PFSK-1 (cell line): ENCODE measurements at regions not wholly inside any gene's neighbourhood (a gene's known extent, or its start where the extent isn't known, plus 50 kb on each side); places are given as distances from the start of the nearest gene placed in this dataset.

Experiments
- FOXP2 ChIP-seq: optimal IDR thresholded peaks from 2 replicates; pipeline ENCODE3; 2011; ENCODE audit warnings: borderline replicate concordance, control low read depth, inconsistent platforms; ENCODE audit not compliant: insufficient read depth; ENCODE audit errors: extremely low read length, extremely low read depth
- POLR2AphosphoS5 ChIP-seq: IDR thresholded peaks from 2 replicates; pipeline ENCODE4 v1.6.1; 2012; ENCODE audit warnings: low read depth, mild to moderate bottlenecking, control low read depth, low read length, moderate library complexity
- REST ChIP-seq, 2 experiments: IDR thresholded peaks; 2 replicates each; pipeline versions ENCODE4 v1.6.1 to v1.8.0; 2011 to 2012; ENCODE audit warnings: low read depth in 2 of 2, low read length in 2 of 2, control low read depth in 1 of 2, inconsistent platforms in 1 of 2, mild to moderate bottlenecking in 1 of 2, moderate library complexity in 1 of 2; ENCODE audit not compliant: insufficient read depth in 1 of 2
- SIN3A ChIP-seq: IDR thresholded peaks from 2 replicates; pipeline ENCODE4 v1.6.1; 2012; ENCODE audit warnings: mild to moderate bottlenecking, low read length, moderate library complexity, borderline replicate concordance; ENCODE audit not compliant: insufficient read depth
- TAF1 ChIP-seq: IDR thresholded peaks from 2 replicates; pipeline ENCODE4 v1.6.1; 2012; ENCODE audit warnings: low read length, control low read depth, borderline replicate concordance; ENCODE audit not compliant: insufficient read depth

- no peak for TF ChIP-seq TAF1
- no peak for TF ChIP-seq FOXP2
- TF ChIP-seq SIN3A: no peak
- no peak for TF ChIP-seq POLR2AphosphoS5
- no peak for TF ChIP-seq REST (IDR thresholded peaks at IDR 0.05; ENCODE audit: insufficient read depth in 1 of 2, low read depth in 2 of 2, low read length in 2 of 2)
Measured at GRCh38 chr21:43283136-43283924, 114.5 kb downstream of the CRYAA start.

- TF ChIP-seq POLR2AphosphoS5: no peak
- no peak for TF ChIP-seq REST (IDR thresholded peaks at IDR 0.05; ENCODE audit: insufficient read depth in 1 of 2, low read depth in 2 of 2, low read length in 2 of 2)
- no peak for TF ChIP-seq SIN3A
- no peak for TF ChIP-seq FOXP2
- TF ChIP-seq TAF1: no peak
Measured at GRCh38 chr21:43282358-43283120, 113.7 kb downstream of the CRYAA start.

- TF ChIP-seq REST (IDR thresholded peaks at IDR 0.05; ENCODE audit: insufficient read depth in 1 of 2, low read depth in 2 of 2, low read length in 2 of 2) (no peak), FOXP2 (no peak), POLR2AphosphoS5 (no peak), TAF1 (no peak), SIN3A (no peak)
Measured at GRCh38 chr21:43281661-43282357, 113.0 kb downstream of the CRYAA start.

- no peak for TF ChIP-seq REST (IDR thresholded peaks at IDR 0.05; ENCODE audit: insufficient read depth in 1 of 2, low read depth in 2 of 2, low read length in 2 of 2)
- TF ChIP-seq SIN3A: no peak
- no peak for TF ChIP-seq POLR2AphosphoS5
- no peak for TF ChIP-seq TAF1
- no peak for TF ChIP-seq FOXP2
Measured at GRCh38 chr21:43280949-43281633, 112.3 kb downstream of the CRYAA start.
